Sigmoid colon (tissue), 3 donors: ENCODE measurements at regions not wholly inside any gene's neighbourhood (a gene's known extent, or its start where the extent isn't known, plus 50 kb on each side); places are given as distances from the start of the nearest gene placed in this dataset.

Source experiments
- CTCF ChIP-seq, 4 experiments: fragments of 450-650 bp in 3 of 4; fragments of 200-600 bp in 1 of 4; IDR thresholded peaks; one replicate each; pipeline ENCODE4 v1.5.1; 2016 to 2019; ENCODE audit warnings: antibody characterized with exemption in 4 of 4, mild to moderate bottlenecking in 3 of 4, moderate library complexity in 2 of 4
- POLR2A ChIP-seq, 2 donors: fragments of 450-650 bp; IDR thresholded peaks; one replicate each; pipeline ENCODE4 v1.6.1; 2016; ENCODE audit warnings: antibody characterized with exemption in 2 of 2, mild to moderate bottlenecking in 2 of 2, moderate library complexity in 2 of 2

GRCh38 chr17:79501910-79502309 is 108.9 kb downstream of the RBFOX3 start:
- no peak for TF ChIP-seq CTCF (IDR thresholded peaks at IDR 0.05)
- TF ChIP-seq POLR2A (IDR thresholded peaks at IDR 0.05): no peak
